ENCODE measurements at regions not wholly inside any gene's neighbourhood (a gene's known extent, or its start where the extent isn't known, plus 50 kb on each side); places are given as distances from the start of the nearest gene placed in this dataset.

DNA sequence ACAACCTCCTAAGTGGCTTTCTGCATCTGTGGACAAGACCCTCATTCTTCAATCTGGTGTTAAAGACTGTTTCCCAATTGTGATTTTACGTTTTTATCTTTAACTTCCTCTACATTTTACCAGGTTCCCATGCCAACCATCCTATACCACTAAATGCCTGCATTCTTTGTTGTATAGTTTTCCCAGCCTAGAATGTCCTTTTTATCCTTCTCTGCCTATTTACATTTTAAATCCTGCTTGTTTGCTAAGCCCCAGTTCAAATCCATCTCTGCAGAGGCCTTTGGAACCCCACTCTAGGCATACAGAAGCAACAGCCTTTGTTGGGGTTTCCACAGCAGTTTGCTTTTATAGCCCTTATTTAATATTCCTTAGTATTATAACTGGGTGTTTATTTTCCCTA, 325.1 kb upstream of the DDHD1 start:
- TF ChIP-seq, protein P1, sequence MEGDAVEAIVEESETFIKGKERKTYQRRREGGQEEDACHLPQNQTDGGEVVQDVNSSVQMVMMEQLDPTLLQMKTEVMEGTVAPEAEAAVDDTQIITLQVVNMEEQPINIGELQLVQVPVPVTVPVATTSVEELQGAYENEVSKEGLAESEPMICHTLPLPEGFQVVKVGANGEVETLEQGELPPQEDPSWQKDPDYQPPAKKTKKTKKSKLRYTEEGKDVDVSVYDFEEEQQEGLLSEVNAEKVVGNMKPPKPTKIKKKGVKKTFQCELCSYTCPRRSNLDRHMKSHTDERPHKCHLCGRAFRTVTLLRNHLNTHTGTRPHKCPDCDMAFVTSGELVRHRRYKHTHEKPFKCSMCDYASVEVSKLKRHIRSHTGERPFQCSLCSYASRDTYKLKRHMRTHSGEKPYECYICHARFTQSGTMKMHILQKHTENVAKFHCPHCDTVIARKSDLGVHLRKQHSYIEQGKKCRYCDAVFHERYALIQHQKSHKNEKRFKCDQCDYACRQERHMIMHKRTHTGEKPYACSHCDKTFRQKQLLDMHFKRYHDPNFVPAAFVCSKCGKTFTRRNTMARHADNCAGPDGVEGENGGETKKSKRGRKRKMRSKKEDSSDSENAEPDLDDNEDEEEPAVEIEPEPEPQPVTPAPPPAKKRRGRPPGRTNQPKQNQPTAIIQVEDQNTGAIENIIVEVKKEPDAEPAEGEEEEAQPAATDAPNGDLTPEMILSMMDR (conservative IDR thresholded peaks at IDR 0.05 in 1 of 2, IDR thresholded peaks at IDR 0.05 in 1 of 2; ENCODE audit: low read depth in 1 of 2, low read length in 2 of 2) = no peak
- no peak for TF ChIP-seq EZH2 (IDR thresholded peaks at IDR 0.05; ENCODE audit: low read length, missing control alignments)

Measured in fibroblast of lung (primary cell).